A549 (cell line): ENCODE measurements at regions not wholly inside any gene's neighbourhood (a gene's known extent, or its start where the extent isn't known, plus 50 kb on each side); places are given as distances from the start of the nearest gene placed in this dataset.

Source experiments
- PHF8 ChIP-seq: fragments of 200-600 bp; sonication (generic); IDR thresholded peaks from 2 replicates; pipeline ENCODE4 v1.6.1; 2016; ENCODE audit warnings: low read depth, mild to moderate bottlenecking, antibody characterized with exemption, moderate library complexity, borderline replicate concordance
- POLR2AphosphoS2 ChIP-seq: conservative IDR thresholded peaks from 2 replicates; pipeline ENCODE4 v1.6.1; 2012; ENCODE audit warnings: low read length, improper control_type of control experiment, inconsistent platforms

GRCh38 chr3:76684946-76685345 is 355.0 kb upstream of the ROBO2 start:
- TF ChIP-seq PHF8 (no peak), POLR2AphosphoS2 (no peak)
